HG03097 (cell line): ENCODE measurements at regions not wholly inside any gene's neighbourhood (a gene's known extent, or its start where the extent isn't known, plus 50 kb on each side); places are given as distances from the start of the nearest gene placed in this dataset.
"Not testable (repeated sequence)": the region's sequence is repeated elsewhere in the genome, so short reads cannot be mapped to it uniquely, and the experiment has no call there.

Experiments
- ATAC-seq: cut with Tn5 transposase; IDR thresholded peaks from one replicate; pipeline ENCODE4 v1.9.1; 2021; ENCODE audit not compliant: unreplicated experiment, low FRiP score

DNA sequence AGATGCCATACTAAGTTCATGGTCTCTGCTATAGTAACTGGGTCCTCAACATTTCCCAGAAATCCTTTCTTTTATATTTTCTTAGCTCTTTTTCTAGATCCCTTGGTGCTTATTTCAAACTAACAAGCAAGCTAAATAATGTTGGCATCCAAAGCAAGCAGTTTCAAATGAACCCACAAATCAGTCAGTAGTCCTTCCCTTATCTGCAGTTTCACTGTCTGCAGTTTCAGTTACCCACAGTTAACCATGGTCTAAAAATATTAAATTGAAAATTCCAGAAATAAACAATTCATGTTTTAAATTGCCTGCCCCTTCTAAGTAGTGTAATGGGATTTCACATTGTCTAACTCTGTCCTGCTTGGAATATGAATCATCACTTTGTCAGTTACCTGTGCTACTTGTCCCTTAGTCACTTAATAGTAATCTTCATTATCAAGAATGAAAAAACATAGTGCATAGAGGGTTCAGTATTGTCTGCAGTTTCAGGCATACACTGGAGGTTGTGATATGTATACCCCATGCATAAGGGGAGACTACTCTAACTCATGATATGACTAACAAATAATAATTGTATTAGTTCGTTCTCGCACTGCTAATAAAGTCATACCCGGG is 633.7 kb downstream of the MECOM start:
- ATAC-seq: no peak

DNA sequence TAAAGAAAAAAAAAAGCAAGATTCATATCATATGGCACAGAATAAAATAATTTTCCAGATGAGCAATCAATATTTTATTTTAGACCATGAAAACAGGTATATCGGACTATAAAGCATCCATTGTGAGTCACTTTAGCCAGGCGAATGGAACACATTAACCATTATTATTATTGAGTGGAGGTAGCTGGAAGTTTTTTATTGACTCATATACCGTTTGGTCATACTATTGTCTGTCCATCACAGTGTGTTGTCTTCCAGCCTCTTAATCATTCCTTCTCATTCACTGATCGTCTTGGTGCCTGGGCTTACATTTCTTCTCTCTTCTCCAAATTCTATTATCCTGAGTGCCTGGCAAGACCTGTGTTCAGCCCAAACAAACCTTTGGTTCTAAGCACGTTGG is 634.8 kb downstream of the MECOM start:
- no peak for ATAC-seq

DNA sequence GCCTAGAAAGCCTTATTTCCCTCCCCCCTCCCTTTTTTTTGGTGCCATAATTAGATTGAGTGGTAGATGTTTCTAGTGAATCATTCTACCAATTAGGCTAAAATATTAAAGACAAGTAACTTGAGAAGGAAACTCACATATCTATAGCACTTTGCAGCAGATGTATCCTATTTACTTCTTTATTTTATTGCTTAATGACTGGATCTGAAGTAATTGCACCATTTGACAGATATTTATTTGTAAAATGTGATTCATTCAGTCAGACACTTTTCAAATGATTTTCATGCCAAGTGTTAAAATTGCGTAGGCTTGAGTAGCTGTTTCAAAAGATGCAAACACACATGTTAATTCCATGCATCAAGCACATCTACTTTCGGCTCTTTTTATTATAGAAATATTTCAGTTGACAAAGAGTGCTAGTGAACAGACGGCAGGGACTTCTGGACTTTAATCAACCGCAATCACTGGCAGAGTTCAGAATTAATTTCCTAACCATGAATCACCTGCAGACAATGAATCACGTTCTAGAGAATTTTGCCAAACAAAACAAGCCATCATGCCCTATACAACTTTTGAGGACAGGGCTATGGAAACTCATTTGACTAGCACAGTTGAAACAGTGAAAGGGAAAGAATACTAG is 636.8 kb downstream of the MECOM start:
- no peak for ATAC-seq

DNA sequence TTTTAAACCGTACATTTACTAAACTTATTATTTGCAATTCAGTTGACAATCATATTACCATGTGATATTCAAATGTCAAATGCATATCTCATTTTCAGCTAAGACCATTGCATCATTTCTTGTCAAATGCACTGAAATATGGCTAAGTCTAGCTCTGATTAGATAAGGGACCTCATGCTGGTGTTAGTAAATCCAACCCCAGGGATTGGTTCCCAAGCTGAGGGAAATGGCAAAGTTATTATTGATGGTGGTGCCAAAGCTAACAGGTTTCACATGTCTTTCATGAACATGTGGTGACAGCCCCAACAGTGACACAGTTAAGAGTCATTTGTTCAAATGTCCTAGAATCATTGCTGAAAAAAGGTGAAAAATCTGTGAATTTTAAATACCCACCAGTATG is 641.1 kb downstream of the MECOM start:
- no peak for ATAC-seq

DNA sequence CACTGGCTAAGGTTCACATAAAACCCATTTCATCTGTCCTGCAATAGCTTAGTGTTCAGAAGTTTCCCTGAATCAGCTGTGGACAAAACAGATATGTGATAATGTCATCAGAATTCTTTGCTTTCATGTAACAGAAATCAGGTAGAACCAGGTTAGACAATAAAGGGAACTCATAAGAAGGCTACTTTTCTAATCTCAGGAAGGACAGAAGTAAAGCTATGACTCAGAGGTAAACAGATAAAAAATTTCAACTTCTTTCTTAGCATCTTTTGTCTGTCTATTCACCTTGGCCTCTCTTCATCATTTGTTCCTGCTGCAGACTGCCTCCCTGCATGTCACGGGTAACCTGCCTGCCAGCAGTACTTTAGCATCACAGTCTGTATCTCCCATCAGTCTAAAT is 643.1 kb downstream of the MECOM start:
- no peak for ATAC-seq

DNA sequence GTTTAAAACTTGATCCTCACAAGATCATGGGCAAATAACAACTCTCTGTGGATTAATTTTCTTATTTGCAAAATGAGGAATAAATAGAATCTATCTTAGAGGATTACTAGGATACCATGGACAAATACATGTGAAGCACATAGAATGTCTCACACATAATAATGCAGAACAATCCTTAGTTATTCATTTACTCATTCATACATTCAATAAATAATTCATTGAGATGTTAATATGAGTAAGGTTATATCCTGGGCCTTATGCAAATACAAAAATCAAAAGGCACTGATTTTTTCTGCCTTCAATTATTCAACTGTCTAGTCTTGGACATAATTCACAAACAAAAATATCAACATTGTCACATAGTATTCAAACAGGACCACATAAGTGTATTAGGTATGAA is 654.1 kb downstream of the MECOM start:
- no peak for ATAC-seq

DNA sequence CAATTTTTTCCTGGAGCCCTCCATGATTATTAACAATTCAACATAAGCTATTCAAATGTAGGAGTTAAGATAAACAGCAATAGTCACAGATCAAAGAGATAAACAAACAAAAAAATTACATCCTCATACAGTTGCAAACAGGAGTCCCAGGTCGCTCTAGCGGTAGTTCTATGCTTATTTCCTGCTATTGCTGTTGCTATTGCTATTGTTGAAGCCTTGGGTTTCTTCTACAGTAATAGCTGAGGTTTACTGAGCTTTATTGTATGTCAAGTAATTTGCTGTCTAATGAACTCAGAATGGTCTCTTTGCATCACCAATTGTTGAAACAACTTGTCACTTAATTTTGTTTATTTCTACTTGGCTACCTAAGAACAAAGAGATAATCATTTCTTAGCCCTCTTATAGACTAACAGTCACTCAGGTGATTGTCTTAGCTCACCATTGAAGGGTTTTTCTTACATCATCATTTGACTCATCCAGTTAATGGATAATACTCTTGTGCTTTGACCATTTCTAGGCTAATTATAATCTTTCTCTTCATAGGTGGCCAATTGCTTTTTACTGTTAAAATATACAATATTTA is 654.6 kb downstream of the MECOM start:
- ATAC-seq: no peak

DNA sequence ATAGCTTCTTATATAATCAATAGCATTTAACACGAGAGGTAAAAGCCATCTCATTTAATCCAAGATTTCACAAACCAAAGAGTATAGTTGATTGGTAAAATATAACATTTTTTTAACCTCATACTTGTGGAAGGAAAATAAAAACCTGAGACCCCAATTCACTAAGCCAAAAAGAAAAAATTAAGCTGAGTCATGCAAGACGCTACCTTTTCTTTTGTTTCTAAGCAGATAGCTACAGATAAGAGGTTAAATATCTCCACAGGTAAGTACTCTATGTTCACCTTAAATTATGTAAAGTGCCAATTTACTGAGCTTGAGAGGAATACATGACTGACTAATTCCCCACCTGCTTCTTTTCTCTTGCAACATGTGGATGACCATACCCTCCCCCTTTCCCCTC is 656.4 kb downstream of the MECOM start:
- ATAC-seq: no peak

DNA sequence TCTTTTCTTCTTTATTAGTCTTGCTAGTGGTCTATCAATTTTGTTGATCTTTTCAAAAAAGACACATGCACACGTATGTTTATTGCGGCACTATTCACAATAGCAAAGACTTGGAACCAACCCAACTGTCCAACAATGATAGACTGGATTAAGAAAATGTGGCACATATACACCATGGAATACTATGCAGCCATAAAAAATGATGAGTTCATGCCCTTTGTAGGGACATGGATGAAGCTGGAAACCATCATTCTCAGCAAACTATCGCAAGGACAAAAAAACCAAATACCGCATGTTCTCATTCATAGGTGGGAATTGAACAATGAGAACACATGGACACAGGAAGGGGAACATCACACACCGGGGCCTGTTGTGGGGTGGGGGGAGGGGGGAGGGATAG is 657.1 kb downstream of the MECOM start:
- ATAC-seq: not testable (repeated sequence)

DNA sequence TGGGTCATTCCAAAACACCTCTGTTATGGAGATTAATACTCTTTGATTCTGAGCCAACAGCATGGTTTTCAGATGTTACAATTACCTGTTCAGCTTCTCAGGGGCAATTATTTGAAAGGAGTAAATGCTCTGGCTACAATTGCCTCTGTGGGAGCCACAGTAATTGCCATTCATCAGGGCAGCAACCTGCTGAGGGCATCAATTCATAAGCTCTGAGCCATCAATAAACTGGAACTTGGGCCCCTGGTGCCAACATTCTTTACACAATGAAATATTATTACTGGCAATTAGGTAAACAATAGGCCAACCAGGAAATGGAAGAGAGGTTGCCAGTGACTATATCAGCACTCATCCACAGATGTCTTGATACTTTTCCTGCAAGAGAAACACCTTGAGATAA is 660.8 kb downstream of the MECOM start:
- ATAC-seq: no peak

DNA sequence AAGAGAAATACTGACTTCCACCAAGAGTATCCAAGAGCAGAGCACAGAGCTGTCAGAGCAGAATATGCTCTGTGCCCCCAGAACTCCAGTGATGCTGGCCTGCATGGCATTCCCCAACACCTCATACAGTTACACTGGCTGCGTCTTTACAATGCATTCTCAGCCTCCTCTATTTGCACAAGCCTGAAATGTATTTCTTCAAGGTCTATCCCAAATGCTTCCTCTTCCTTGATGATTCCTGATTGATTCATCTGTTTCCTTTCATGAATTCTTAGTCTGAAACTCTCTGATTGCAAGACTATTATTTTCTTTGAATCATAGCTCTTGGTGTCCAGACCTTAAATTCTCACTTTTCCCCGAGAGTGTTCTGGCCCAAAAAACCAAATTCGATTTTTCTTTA is 664.7 kb downstream of the MECOM start:
- ATAC-seq: no peak

DNA sequence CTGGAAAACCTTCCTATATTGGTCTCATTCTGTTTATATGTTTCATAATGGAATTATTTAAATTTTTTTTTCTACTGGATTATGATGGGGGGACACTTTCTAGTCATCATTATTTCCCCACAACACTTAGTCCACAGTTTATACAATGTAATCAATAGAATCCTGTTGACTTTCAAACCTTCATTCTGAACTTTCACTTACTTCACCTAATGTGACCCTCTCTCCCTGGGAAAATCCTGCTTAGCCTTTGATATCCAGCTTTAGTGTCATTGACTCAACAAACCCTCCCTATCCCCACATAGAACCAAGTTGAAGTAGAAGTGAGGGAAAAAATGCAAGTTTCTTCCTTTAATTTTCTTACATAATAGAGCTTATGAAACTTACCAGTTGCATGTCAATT is 666.0 kb downstream of the MECOM start:
- no peak for ATAC-seq

DNA sequence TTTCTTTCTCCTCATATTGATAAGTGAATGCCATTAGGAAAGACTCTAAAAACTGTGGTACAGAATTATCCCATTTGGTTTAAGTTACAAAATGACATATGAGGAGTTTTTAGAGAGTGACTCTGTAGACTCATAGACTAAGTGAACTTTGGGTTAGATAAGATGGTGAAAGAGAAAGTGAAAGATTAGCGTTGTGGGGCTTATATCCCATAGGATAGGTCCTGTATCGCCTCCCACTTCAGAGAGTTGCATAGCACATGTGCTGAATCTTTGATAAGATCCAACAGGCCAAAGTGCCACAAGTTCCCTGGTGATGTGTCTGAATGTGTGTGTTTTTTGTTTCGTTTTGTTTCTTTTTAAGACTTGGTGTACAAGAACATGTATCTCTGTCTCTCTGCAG is 666.9 kb downstream of the MECOM start:
- no peak for ATAC-seq

DNA sequence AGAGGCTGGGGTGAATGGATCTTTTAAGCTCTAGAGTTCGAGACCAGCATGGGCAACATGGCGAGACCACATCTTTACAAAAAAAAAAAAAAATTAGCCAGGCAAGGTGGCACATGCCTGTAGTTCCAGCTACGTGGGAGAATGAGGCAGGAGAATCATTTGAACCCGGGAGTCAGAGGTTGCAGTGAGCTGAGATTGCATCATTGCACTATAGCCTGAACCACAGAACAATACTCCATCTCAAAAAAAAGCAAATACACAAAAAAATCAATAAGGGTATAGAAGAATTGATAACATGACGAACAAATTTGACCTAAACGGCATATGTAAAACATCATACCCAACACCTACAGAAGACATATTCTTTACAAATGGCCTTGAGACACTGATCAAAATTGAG is 668.4 kb downstream of the MECOM start:
- ATAC-seq: no peak

DNA sequence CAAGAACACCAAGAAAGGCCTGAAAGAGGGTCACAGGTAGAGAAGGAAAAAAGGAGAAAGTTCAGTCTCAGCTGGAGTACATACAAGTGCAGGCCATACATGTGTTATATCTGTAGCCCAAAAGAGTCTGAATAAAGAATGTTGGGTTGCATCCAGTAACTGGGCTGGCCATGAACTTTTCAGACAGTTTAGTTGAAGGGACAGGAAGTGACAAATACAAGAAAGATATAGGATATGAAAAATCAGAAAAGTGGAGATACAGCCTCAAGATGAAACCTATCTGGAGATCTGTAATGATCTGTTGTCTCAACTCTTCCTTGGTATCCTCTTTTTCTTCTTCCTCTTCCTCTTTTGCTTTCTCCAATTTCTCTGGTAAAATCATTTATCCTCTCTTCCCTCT is 671.7 kb downstream of the MECOM start:
- no peak for ATAC-seq

DNA sequence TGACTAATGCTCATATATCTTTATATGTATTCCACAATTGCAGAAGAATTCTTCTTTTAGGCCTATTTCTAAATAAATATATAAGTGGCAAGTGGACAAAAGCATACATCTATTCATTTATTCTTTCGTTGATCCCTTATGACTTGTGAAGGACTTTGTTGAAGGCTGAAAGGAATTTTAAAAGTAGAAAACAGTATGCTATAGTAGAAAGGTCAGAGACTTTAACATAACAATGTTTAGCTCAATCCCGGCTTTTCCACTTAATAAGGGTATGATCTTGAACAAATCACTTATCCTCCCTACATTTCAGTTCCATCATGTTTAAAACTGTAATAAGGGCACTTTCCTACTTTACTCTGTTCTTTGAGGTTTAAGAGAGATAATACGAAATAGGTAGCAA is 672.9 kb downstream of the MECOM start:
- ATAC-seq: no peak

DNA sequence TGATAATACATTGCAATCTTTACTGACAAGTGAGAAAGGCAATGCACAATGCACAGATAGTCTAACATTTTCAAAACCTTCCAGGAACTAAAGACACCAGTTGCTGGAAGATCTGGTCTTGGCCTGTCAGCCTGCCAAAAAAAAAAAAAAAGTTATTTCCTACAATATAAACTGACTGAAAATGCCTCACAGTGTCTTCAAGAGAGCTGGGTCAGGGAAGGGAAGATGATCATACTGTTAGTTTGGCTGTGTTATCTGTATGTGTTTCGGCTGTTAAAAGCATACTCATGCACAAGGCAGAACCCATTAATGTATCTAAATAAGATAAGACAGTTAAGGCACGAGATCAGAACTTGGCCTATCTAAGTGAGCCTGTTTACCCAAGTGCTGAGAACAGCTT is 673.4 kb downstream of the MECOM start:
- ATAC-seq: no peak

DNA sequence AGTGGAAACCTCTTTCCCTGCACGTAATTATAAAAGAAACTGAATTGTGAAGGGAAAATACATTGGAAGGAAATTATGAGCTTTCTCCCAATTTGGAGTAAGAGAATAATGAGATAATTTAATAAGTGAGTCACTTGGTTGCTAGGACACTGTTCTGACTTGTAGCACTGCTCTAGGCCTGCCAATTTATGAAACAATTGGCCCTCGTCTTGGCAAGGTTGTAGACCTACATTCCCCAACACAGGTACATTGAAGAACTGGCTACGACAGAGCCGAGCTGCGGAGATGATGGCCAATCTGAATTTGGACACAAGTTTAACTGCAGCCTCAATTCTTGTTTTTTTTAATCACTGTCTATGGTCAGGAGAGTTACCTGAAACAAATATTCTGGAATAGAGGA is 674.1 kb downstream of the MECOM start:
- no peak for ATAC-seq

DNA sequence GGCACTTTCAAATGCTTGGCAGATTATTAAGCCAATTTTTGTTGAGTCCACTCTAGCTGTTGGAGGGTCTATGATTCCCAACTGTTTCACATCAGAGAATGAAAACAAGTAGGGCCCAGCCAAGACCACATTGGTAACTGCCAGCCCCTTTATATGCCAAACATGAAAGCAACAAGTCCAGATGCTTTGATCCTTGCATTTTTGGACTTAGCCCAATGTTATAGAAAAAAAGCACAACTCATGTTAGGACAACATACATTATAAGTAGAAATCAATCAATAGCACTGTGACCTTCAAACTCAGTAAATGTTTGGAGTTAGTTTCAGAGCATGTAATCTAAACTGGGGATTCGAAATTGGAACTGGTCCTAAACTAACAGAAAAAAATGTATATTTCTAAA is 674.7 kb downstream of the MECOM start:
- no peak for ATAC-seq

DNA sequence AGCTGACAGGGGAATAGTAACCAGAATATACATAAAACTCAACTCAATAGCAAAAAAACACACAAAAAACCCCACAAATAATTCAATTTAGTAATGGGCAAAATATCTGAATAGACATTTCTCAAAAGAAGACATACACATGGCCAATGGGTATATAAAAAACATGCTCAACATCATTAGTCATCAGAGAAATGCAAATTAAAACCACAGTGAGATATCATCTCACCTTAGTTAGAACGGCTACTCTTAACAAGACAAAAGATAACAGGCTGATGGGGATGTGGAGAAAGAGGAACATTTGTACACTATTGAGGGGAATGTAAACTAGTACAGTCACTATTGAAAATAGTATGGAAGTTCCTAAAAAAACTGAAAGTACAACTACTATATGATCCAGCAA is 678.6 kb downstream of the MECOM start:
- no peak for ATAC-seq

DNA sequence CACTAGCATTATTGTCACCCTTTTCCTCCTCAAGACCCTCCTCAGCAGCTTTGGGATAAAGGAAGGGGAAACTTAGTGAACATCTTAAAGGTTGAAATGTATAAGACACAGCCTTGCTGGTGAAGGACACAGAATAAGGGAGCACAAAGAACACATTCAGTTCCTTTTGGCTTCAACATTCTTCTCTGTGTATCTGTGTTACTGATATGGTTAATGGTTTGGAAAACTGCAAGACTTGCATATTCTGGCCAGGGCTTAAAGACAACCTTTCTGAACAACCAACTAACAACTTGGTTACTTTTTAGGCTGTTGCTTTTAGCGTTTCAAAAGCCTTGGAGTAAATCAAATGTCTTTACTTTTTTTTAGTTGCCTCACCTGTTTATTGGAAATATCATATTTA is 680.5 kb downstream of the MECOM start:
- ATAC-seq: no peak

DNA sequence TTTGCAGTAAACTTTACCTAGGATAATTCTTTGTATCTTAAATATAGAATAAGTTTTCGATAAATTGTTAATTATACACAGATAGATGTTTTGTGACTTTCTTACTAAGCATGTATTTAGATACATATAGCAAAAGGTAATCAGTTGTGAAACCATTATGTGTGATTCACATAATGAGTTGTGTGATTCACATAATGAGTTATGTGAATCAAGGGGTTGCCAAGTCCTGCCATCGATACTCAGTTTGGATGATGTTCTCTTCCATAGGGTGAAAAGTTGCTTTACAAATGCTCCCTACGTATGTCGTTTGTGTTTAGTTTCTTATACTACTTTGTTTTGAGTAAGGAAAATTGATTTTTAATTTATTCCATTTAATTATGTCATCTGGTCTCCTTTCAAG is 682.1 kb downstream of the MECOM start:
- ATAC-seq: no peak
